Prostate gland (tissue), 2 donors: ENCODE measurements at regions not wholly inside any gene's neighbourhood (a gene's known extent, or its start where the extent isn't known, plus 50 kb on each side); places are given as distances from the start of the nearest gene placed in this dataset.

Experiments used
- POLR2A ChIP-seq: fragments of 450-650 bp; IDR thresholded peaks from one replicate; pipeline ENCODE4 v1.6.1; 2016; ENCODE audit warnings: antibody characterized with exemption, mild to moderate bottlenecking
- POLR2AphosphoS5 ChIP-seq: sonication (generic); formaldehyde crosslinking; IDR thresholded peaks from one replicate; pipeline ENCODE4 v1.6.1; 2017; ENCODE audit warnings: antibody characterized with exemption
- TF ChIP-seq, protein P1 (sequence below), 4 experiments: fragments of 200-600 bp in 2 of 4; fragments of 450-650 bp in 2 of 4; sonication (generic) in 2 of 4; IDR thresholded peaks; 1 replicate in 3 of 4; 2 replicates in 1 of 4; pipeline ENCODE4 v1.5.1; 2016 to 2019; ENCODE audit warnings: antibody characterized with exemption in 4 of 4, mild to moderate bottlenecking in 2 of 4, moderate library complexity in 2 of 4

DNA sequence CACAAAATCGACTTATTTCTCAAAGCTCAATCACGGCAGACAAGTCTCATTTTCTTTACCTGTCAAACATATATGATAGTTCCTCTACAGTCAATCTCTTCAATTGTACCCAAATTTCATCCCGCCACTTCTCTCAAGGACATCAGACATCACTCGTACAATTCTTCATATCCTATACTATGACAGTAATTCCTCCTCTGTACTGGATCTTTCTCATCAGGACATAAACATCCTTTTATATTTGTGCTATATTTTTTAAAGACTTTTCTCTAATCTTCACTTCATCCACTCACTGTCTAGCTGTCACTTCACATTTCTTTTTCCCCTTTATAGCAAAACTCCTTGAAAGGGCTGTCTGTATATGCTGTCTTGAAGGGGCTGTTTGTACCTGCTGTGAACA is 419.1 kb upstream of the NR5A2 start:
- TF ChIP-seq, protein P1, sequence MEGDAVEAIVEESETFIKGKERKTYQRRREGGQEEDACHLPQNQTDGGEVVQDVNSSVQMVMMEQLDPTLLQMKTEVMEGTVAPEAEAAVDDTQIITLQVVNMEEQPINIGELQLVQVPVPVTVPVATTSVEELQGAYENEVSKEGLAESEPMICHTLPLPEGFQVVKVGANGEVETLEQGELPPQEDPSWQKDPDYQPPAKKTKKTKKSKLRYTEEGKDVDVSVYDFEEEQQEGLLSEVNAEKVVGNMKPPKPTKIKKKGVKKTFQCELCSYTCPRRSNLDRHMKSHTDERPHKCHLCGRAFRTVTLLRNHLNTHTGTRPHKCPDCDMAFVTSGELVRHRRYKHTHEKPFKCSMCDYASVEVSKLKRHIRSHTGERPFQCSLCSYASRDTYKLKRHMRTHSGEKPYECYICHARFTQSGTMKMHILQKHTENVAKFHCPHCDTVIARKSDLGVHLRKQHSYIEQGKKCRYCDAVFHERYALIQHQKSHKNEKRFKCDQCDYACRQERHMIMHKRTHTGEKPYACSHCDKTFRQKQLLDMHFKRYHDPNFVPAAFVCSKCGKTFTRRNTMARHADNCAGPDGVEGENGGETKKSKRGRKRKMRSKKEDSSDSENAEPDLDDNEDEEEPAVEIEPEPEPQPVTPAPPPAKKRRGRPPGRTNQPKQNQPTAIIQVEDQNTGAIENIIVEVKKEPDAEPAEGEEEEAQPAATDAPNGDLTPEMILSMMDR (IDR thresholded peaks at IDR 0.05): no peak
- TF ChIP-seq POLR2AphosphoS5 (no peak), POLR2A (no peak)
